DOHH2 (cell line): ENCODE measurements at regions not wholly inside any gene's neighbourhood (a gene's known extent, or its start where the extent isn't known, plus 50 kb on each side); places are given as distances from the start of the nearest gene placed in this dataset.

Source experiments
- EZH2phosphoT487 ChIP-seq: fragments of 200-600 bp; sonication (generic); IDR thresholded peaks from 2 replicates; pipeline ENCODE4 v1.6.1; 2017; ENCODE audit warnings: borderline replicate concordance, mild to moderate bottlenecking, antibody characterized with exemption, low read length, moderate library complexity, mixed read lengths
- TF ChIP-seq, protein P1 (sequence below): fragments of 200-600 bp; sonication (generic); IDR thresholded peaks from one replicate; pipeline ENCODE4 v1.5.1; 2014; ENCODE audit warnings: antibody characterized with exemption, mild to moderate bottlenecking, low read depth, low read length; ENCODE audit not compliant: poor library complexity, severe bottlenecking

DNA sequence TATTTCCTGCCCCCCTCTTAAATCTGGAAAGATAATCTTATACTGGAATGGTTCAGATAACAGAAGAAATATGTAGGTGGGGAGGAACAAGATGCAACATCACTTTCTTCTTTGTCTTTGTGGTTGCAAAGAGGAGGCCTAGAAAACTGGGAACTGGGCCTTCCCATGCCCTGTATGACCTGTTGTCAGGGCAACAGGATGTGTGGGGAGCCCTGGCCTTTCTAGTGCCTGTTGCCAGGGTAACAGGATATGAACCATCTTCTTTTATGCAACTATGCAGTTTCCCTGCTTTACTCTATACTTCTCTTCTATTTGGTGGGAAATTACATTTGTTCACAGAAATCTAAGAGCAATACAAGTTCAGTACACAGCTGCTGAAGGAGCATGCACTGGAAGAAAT lies 79.8 kb upstream of the PDE1A start:
- TF ChIP-seq, protein P1, sequence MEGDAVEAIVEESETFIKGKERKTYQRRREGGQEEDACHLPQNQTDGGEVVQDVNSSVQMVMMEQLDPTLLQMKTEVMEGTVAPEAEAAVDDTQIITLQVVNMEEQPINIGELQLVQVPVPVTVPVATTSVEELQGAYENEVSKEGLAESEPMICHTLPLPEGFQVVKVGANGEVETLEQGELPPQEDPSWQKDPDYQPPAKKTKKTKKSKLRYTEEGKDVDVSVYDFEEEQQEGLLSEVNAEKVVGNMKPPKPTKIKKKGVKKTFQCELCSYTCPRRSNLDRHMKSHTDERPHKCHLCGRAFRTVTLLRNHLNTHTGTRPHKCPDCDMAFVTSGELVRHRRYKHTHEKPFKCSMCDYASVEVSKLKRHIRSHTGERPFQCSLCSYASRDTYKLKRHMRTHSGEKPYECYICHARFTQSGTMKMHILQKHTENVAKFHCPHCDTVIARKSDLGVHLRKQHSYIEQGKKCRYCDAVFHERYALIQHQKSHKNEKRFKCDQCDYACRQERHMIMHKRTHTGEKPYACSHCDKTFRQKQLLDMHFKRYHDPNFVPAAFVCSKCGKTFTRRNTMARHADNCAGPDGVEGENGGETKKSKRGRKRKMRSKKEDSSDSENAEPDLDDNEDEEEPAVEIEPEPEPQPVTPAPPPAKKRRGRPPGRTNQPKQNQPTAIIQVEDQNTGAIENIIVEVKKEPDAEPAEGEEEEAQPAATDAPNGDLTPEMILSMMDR, result no peak
- TF ChIP-seq EZH2phosphoT487, result no peak
